NB4 (cell line): ENCODE measurements at regions not wholly inside any gene's neighbourhood (a gene's known extent, or its start where the extent isn't known, plus 50 kb on each side); places are given as distances from the start of the nearest gene placed in this dataset.

Experiments used
- DNase-seq: peaks from one replicate; pipeline ENCODE4 v3.0.0; 2010; ENCODE audit warnings: low read depth
- H3K4me3 ChIP-seq: one replicate; pipeline ENCODE4 v1.5.1; 2011; ENCODE audit warnings: mild to moderate bottlenecking, low read depth, low read length, moderate library complexity
- MYC ChIP-seq: IDR thresholded peaks from 2 replicates; pipeline ENCODE4 v1.6.1; 2011; ENCODE audit warnings: low read depth, low read length
- POLR2A ChIP-seq: IDR thresholded peaks from 2 replicates; pipeline ENCODE4 v1.6.1; 2011; ENCODE audit warnings: mild to moderate bottlenecking; ENCODE audit not compliant: insufficient read length; ENCODE audit errors: extremely low read depth
- TF ChIP-seq, protein P1 (sequence below): IDR thresholded peaks from one replicate; pipeline ENCODE4 v1.5.1; 2012; ENCODE audit warnings: low read depth, low read length
- TF ChIP-seq, protein P2 (sequence below): IDR thresholded peaks from 2 replicates; pipeline ENCODE4 v1.6.1; 2011; ENCODE audit warnings: low read depth, low read length

DNA sequence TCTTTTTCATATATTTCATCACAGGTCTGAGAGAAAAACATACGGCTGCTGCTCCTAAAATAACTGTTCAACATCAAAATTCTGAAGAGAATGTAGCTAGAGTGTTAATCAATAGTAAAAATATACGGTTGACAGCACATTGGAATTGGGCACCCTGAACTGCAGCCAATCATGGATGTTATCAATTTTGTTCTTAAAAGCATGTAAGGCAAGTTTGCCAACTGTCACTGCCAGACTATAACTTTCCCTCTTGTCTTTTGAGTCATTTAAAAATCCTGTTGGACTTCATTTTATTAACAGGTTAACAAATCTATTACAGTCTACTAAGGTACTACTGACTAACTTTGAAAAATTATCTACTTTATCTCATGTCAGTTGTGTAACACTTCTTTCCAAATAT is 592.8 kb downstream of the HACE1 start:
- DNase-seq = no peak
- TF ChIP-seq POLR2A (no peak), MYC (no peak)
- TF ChIP-seq, protein P1, sequence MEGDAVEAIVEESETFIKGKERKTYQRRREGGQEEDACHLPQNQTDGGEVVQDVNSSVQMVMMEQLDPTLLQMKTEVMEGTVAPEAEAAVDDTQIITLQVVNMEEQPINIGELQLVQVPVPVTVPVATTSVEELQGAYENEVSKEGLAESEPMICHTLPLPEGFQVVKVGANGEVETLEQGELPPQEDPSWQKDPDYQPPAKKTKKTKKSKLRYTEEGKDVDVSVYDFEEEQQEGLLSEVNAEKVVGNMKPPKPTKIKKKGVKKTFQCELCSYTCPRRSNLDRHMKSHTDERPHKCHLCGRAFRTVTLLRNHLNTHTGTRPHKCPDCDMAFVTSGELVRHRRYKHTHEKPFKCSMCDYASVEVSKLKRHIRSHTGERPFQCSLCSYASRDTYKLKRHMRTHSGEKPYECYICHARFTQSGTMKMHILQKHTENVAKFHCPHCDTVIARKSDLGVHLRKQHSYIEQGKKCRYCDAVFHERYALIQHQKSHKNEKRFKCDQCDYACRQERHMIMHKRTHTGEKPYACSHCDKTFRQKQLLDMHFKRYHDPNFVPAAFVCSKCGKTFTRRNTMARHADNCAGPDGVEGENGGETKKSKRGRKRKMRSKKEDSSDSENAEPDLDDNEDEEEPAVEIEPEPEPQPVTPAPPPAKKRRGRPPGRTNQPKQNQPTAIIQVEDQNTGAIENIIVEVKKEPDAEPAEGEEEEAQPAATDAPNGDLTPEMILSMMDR = no peak
- TF ChIP-seq, protein P2, sequence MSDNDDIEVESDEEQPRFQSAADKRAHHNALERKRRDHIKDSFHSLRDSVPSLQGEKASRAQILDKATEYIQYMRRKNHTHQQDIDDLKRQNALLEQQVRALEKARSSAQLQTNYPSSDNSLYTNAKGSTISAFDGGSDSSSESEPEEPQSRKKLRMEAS = no peak

DNA sequence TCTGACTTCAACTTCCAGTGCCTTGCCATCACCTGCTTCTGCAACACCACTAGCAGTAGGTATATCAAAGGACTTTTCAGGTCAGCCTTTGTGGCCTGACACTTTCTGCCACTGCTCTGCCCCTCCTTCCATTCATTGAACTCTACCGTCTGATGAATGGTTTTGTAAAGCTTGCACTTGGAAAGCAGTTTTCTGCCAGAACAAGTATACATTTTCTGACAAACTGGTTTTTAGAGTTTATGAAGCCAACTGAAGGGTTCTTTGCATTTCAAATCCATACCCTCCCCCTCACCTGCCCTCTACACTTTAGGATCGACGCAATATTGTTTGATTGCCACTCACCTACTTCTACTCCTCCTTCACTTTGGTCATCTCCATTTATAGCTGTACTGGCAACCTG is 603.1 kb downstream of the HACE1 start:
- TF ChIP-seq, protein P2 = no peak
- TF ChIP-seq, protein P1 = no peak
- TF ChIP-seq MYC (no peak), POLR2A (no peak)
- no peak overlapping the region for H3K4me3 ChIP-seq
- no peak for DNase-seq

More for the DNA sequence above, 592.8 kb downstream of the HACE1 start:
- H3K4me3 ChIP-seq = no peak overlapping the region

DNA sequence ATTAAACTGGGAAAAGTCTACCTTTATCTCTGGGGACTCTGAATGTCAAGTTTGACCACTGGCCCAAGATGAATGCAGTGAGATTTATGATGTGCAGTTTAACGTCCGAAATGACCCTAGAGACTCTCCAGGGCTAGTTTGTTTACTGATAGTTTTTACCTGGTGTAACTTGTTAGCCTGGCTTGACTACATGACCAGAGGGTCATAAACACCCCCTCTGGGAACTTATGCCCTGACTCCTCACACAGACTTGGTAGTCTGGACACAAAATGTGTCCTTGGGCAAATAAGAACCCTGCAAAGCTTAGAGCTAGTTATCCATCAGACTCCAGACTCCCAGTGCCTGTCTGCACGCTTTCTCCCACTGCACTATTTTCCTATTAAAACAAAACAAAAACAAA is 606.5 kb downstream of the HACE1 start:
- no peak overlapping the region for H3K4me3 ChIP-seq
- no peak for DNase-seq
- TF ChIP-seq, protein P1 = no peak
- TF ChIP-seq, protein P2 = no peak
- TF ChIP-seq MYC (no peak), POLR2A (no peak)

DNA sequence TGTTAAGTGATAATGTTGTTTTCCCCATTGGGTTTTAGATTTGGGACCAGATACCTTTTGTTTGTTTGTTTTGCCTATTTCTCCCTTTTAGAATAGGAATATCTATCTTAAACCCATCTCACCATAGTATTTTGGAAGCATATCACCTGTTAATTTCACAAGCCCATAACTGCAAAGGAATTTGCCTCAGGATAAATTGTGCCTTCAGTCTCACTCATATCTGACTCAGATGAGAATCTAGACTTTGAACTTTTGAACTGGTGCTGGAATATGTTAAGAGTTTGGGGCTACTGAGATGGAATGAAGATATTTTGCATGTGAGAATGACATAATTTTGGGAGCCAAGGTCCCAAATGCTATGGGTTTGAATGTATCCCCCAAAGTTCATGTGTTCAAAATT is 607.4 kb downstream of the HACE1 start:
- TF ChIP-seq, protein P1 = no peak
- TF ChIP-seq, protein P2 = no peak
- TF ChIP-seq MYC = no peak
- DNase-seq = no peak
- H3K4me3 ChIP-seq = no peak overlapping the region

DNA sequence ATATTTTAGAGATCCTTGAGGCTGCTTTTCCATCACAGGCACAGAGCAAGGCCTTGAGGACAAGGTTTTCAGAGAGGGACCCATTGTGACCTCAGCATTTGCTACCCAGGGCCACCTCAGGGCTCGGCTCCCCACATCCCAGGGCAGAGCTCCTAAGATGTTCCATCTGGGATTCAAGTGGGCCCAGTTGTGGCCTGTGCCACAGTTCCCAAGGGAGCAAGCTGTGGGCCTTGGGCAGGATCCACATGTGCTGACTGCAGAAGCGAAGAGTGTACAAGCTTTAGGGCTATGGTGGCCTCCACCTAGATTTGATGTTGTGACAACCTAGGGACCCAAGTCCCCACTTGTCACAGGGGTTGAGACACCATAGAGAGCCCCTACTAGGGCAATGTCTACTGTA is 608.1 kb downstream of the HACE1 start:
- no peak overlapping the region for H3K4me3 ChIP-seq
- TF ChIP-seq, protein P2 = no peak
- TF ChIP-seq, protein P1 = no peak
- TF ChIP-seq MYC (no peak), POLR2A (no peak)
- no peak for DNase-seq

DNA sequence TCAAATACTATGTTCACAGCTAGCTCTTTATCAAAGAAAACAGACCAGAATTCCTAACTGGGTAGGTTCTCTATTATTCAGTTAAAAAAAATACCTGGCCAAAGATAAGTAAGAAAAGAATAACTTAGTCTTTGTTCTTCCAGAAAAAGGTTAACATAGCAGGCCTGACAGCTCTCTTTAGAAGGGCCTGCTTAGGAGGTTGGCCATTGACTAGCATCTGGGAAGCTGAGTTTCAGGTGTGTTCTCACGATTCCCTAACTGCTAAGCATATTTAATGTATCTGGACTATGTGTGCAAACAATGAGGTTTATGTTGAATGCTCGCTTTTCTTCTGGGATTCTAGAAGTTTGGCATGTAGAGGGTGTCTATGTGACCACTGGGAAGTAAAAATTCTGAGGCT is 618.9 kb downstream of the HACE1 start:
- no peak overlapping the region for H3K4me3 ChIP-seq
- DNase-seq = no peak
- TF ChIP-seq, protein P1 = no peak
- no peak for TF ChIP-seq MYC
- TF ChIP-seq POLR2A = no peak
- TF ChIP-seq, protein P2 = no peak
